NCI-H226 (cell line): ENCODE measurements at regions not wholly inside any gene's neighbourhood (a gene's known extent, or its start where the extent isn't known, plus 50 kb on each side); places are given as distances from the start of the nearest gene placed in this dataset.
"Not testable (repeated sequence)": the region's sequence is repeated elsewhere in the genome, so short reads cannot be mapped to it uniquely, and the experiment has no call there.

ENCODE experiments used
- DNase-seq: peaks from one replicate; pipeline ENCODE4 v3.0.0-alpha.2; 2015

GRCh38 chrX:37904833-37905232 lies 57.5 kb upstream of the DYNLT3 start:
- no peak for DNase-seq

- DNase-seq, result no peak
Observed at GRCh38 chrX:37905436-37906147, 58.2 kb upstream of the DYNLT3 start.

GRCh38 chrX:37906357-37906756 lies 59.0 kb upstream of the DYNLT3 start:
- DNase-seq, result no peak

GRCh38 chrX:37910186-37910585 lies 62.8 kb upstream of the DYNLT3 start:
- no peak for DNase-seq

- peak; percentile 71 for DNase-seq
Observed at GRCh38 chrX:37912304-37912703, 64.9 kb upstream of the DYNLT3 start.

- peak; percentile 8 for DNase-seq
Observed at GRCh38 chrX:37912777-37913176, 65.4 kb upstream of the DYNLT3 start.

- DNase-seq, result no peak
Observed at GRCh38 chrX:37918168-37918567, 70.8 kb upstream of the DYNLT3 start.

- no peak for DNase-seq
Observed at GRCh38 chrX:37918703-37919102, 71.3 kb upstream of the DYNLT3 start.

- DNase-seq, result no peak
Observed at GRCh38 chrX:37921758-37922157, 74.4 kb upstream of the DYNLT3 start.

GRCh38 chrX:37922928-37923327 lies 75.6 kb upstream of the DYNLT3 start:
- DNase-seq, result peak; percentile 18

GRCh38 chrX:37925761-37926160 lies 78.4 kb upstream of the DYNLT3 start:
- DNase-seq, result not testable (repeated sequence)

GRCh38 chrX:37926700-37927099 lies 79.3 kb upstream of the DYNLT3 start:
- no peak for DNase-seq

GRCh38 chrX:37942170-37942569 lies 64.2 kb upstream of the SYTL5 start:
- no peak for DNase-seq

GRCh38 chrX:37943554-37944344 lies 62.6 kb upstream of the SYTL5 start:
- DNase-seq, result no peak

- no peak for DNase-seq
Observed at GRCh38 chrX:37946197-37946596, 60.2 kb upstream of the SYTL5 start.

GRCh38 chrX:37955273-37955672 lies 51.1 kb upstream of the SYTL5 start:
- DNase-seq, result no peak

GRCh38 chrX:37956223-37956622 lies 50.1 kb upstream of the SYTL5 start:
- no peak for DNase-seq
